Progenitor cell of endocrine pancreas (in vitro differentiated cells): ENCODE measurements at regions not wholly inside any gene's neighbourhood (a gene's known extent, or its start where the extent isn't known, plus 50 kb on each side); places are given as distances from the start of the nearest gene placed in this dataset.

ENCODE experiments used
- DNase-seq: peaks from one replicate; pipeline ENCODE4 v3.0.0; 2021; ENCODE audit warnings: low spot score; ENCODE audit not compliant: unreplicated experiment
- H3K27ac Mint-ChIP-seq: 2 replicates; pipeline ENCODE4 v1.8.0; 2021; ENCODE audit warnings: mild to moderate bottlenecking, moderate library complexity, mixed read lengths
- H3K27me3 Mint-ChIP-seq: 2 replicates; pipeline ENCODE4 v1.8.0; 2021; ENCODE audit warnings: mixed read lengths
- H3K36me3 Mint-ChIP-seq: 2 replicates; pipeline ENCODE4 v1.8.0; 2022; ENCODE audit warnings: mixed read lengths; ENCODE audit not compliant: insufficient read depth
- H3K4me1 Mint-ChIP-seq: 2 replicates; pipeline ENCODE4 v1.8.0; 2021; ENCODE audit warnings: low read depth, mixed read lengths
- H3K4me3 Mint-ChIP-seq: 2 replicates; pipeline ENCODE4 v1.8.0; 2021; ENCODE audit warnings: low read depth, mild to moderate bottlenecking, moderate library complexity, mixed read lengths
- H3K9me3 Mint-ChIP-seq: 2 replicates; pipeline ENCODE4 v1.8.0; 2021; ENCODE audit warnings: low read depth, mixed read lengths
- TF ChIP-seq, protein P1 (sequence below): fragments of 200-600 bp; sonication (generic); IDR thresholded peaks from one replicate; pipeline ENCODE4 v1.5.0; 2021; ENCODE audit warnings: antibody characterized with exemption, mild to moderate bottlenecking; ENCODE audit not compliant: unreplicated experiment

DNA sequence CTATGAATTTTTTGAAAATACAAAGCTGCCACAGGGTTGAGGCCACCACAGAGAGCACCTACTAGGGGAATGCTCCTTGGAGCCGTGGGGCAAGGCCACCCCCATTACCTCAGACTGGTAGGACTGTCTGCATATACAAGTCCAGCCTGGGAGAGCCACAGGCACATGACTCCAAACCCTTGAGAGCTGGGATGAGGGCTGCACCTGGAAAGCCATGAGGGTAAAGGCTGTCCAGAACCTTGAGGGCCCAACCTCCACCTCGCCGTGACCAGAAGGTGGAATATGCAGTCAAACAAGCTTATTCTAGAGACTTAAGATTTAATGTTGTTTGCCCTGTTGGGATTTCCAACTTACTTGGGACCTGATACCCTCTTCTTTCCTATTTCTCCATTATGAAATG, 69.5 kb upstream of the TSLP start:
- no peaks in the 10 kb centered on the region for H3K27me3 Mint-ChIP-seq
- H3K27ac Mint-ChIP-seq, result no peak overlapping the region
- DNase-seq, result no peak
- H3K4me1 Mint-ChIP-seq, result no peaks in the 10 kb centered on the region
- no peak overlapping the region for H3K4me3 Mint-ChIP-seq
- H3K9me3 Mint-ChIP-seq, result no peaks in the 10 kb centered on the region
- no peaks in the 10 kb centered on the region for H3K36me3 Mint-ChIP-seq
- TF ChIP-seq, protein P1, sequence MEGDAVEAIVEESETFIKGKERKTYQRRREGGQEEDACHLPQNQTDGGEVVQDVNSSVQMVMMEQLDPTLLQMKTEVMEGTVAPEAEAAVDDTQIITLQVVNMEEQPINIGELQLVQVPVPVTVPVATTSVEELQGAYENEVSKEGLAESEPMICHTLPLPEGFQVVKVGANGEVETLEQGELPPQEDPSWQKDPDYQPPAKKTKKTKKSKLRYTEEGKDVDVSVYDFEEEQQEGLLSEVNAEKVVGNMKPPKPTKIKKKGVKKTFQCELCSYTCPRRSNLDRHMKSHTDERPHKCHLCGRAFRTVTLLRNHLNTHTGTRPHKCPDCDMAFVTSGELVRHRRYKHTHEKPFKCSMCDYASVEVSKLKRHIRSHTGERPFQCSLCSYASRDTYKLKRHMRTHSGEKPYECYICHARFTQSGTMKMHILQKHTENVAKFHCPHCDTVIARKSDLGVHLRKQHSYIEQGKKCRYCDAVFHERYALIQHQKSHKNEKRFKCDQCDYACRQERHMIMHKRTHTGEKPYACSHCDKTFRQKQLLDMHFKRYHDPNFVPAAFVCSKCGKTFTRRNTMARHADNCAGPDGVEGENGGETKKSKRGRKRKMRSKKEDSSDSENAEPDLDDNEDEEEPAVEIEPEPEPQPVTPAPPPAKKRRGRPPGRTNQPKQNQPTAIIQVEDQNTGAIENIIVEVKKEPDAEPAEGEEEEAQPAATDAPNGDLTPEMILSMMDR, result no peak

DNA sequence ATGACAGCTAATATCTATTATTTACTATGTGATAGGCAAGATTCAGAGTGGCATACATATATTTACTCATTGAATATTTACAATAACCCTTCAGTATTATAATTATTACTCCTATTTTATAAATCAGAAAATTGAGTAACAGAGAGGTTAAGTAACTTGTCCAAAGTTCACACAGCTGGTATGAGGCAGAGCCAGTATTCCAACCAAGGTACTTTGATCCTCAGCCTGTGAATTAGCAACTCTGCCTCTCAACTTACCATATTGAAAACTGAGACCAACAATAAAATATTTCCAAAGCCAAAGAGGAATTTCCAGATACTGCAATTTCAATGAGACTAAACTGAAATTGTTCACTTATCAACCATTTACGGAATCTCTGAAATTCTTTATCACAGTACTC, 67.9 kb upstream of the TSLP start:
- Mint-ChIP-seq H3K27me3 (no peaks in the 10 kb centered on the region), H3K27ac (no peak overlapping the region), H3K9me3 (no peaks in the 10 kb centered on the region)

DNA sequence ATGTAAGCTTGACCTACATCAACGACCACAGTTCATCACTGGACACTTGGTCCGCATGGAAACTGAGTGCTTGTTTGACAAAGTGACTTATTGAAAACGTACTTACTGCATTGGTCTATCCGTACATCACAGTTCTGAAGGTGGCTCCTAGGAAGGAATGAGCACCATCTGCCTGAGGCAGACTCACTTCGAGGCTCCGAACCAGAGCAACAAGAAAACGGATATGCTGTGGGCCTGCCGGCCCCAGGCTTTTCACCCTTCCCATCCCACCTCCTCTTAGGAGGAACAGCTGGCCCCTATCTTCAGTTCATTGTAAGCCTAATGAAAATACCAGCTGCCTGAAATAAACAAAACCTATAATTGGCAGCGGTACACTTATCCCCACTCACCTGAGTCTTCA, 67.2 kb upstream of the TSLP start:
- no peak overlapping the region for H3K4me3 Mint-ChIP-seq
- peaks cover 4% of the 10 kb centered on the region for H3K27me3 Mint-ChIP-seq
- TF ChIP-seq, protein P1, result no peak
- H3K9me3 Mint-ChIP-seq, result no peaks in the 10 kb centered on the region
- no peak for DNase-seq
- H3K36me3 Mint-ChIP-seq, result no peaks in the 10 kb centered on the region
- no peaks in the 10 kb centered on the region for H3K4me1 Mint-ChIP-seq
- H3K27ac Mint-ChIP-seq, result no peak overlapping the region

More for the DNA sequence above, 67.9 kb upstream of the TSLP start:
- DNase-seq, result no peak
- Mint-ChIP-seq H3K4me1 (no peaks in the 10 kb centered on the region), H3K4me3 (no peak overlapping the region), H3K36me3 (no peaks in the 10 kb centered on the region)
- TF ChIP-seq, protein P1, result no peak

DNA sequence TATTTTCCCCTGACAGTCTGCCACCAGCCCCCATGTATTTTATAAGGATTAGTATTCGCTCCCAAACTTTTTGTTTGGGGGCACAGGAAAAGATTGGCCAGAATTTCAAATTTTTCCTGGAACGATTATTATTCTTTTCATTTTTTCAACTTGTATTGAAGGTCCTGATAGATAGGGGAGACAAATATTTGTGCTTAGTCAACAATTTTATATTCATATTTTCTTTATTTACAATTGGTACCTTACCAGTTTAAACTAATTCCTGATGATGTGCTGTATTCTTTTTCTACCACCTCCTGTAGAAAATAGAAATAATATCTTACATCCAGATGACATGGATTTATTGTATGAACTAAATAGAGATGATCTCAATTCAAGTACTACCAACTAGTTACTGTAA, 60.7 kb upstream of the TSLP start:
- no peaks in the 10 kb centered on the region for H3K4me1 Mint-ChIP-seq

DNA sequence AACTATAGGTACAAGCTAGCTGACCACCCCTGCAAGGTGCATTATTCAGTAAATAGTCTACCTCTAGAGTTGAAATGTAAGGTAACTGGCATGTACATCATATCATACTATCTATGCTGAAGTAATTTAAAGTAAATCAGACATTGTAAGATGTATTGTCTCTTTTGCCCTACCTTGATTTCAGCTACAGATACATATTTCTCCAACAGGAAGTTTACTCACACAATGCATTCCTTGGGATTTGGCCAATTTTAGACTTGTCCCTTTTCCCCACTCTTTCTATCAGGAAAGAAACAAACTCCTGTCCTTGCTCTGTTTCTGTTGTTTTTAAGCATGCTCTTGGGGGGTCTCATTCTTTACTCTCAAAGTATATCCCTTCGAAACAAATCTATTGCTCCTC, 58.5 kb upstream of the TSLP start:
- peaks cover 5% of the 10 kb centered on the region for H3K27me3 Mint-ChIP-seq
- no peak for DNase-seq
- H3K27ac Mint-ChIP-seq, result no peak overlapping the region
- H3K36me3 Mint-ChIP-seq, result no peaks in the 10 kb centered on the region
- H3K9me3 Mint-ChIP-seq, result no peaks in the 10 kb centered on the region
- no peak overlapping the region for H3K4me3 Mint-ChIP-seq
- TF ChIP-seq, protein P1, result no peak
- H3K4me1 Mint-ChIP-seq, result no peaks in the 10 kb centered on the region

More for the DNA sequence above, 60.7 kb upstream of the TSLP start:
- TF ChIP-seq, protein P1, result no peak
- Mint-ChIP-seq H3K27me3 (peaks cover 5% of the 10 kb centered on the region), H3K36me3 (no peaks in the 10 kb centered on the region), H3K27ac (no peak overlapping the region), H3K4me3 (no peak overlapping the region), H3K9me3 (no peaks in the 10 kb centered on the region)
- no peak for DNase-seq
